Activated naive CD4-positive, alpha-beta T cell treated with anti-CD3 and anti-CD28 coated beads, Interleukin-2, amount 50 U/mL, for 24 hours (primary cell): ENCODE measurements at regions not wholly inside any gene's neighbourhood (a gene's known extent, or its start where the extent isn't known, plus 50 kb on each side); places are given as distances from the start of the nearest gene placed in this dataset.

ENCODE experiments used
- H3K27ac Mint-ChIP-seq: one replicate; pipeline ENCODE4 v1.8.0; 2021; ENCODE audit warnings: mild to moderate bottlenecking, mixed read lengths
- H3K27me3 Mint-ChIP-seq: one replicate; pipeline ENCODE4 v1.8.0; 2021; ENCODE audit warnings: mixed read lengths
- H3K36me3 Mint-ChIP-seq: one replicate; pipeline ENCODE4 v1.8.0; 2021; ENCODE audit warnings: mixed read lengths
- H3K4me1 Mint-ChIP-seq: one replicate; pipeline ENCODE4 v1.8.0; 2021; ENCODE audit warnings: mixed read lengths
- H3K4me3 Mint-ChIP-seq: one replicate; pipeline ENCODE4 v1.8.0; 2021; ENCODE audit warnings: mild to moderate bottlenecking, mixed read lengths
- H3K9me3 Mint-ChIP-seq: one replicate; pipeline ENCODE4 v1.8.0; 2021; ENCODE audit warnings: mixed read lengths

- Mint-ChIP-seq H3K27me3 (no peaks in the 10 kb centered on the region), H3K27ac (no peak overlapping the region), H3K36me3 (no peaks in the 10 kb centered on the region), H3K9me3 (no peaks in the 10 kb centered on the region), H3K4me1 (no peaks in the 10 kb centered on the region), H3K4me3 (no peak overlapping the region)
These were observed 126.0 kb upstream of the HDAC4 start for GRCh38 chr2:239526666-239527415.

DNA sequence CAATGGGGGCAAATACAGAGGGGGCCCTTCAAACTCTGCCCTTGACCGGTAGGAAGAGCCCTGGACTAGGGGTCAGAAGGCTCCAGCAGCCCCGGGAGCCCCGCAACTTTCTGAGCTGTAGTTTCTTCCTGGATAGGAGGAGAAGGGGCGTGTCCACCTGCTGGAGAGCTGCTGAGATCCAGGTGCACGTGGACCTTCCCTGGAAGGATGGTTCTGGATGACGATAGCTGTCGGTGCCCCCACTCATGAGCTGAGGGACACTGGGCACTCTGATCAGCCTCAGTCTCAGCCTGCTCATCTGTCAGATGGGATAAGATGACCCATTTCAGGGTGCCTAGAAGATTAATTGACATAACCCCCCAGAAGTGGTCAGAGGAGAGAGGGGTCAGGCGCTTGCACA lies 125.2 kb upstream of the HDAC4 start:
- H3K27ac Mint-ChIP-seq: no peak overlapping the region
- H3K4me1 Mint-ChIP-seq: no peaks in the 10 kb centered on the region
- H3K4me3 Mint-ChIP-seq: no peak overlapping the region
- no peaks in the 10 kb centered on the region for H3K27me3 Mint-ChIP-seq
- H3K9me3 Mint-ChIP-seq: no peaks in the 10 kb centered on the region
- H3K36me3 Mint-ChIP-seq: no peaks in the 10 kb centered on the region

DNA sequence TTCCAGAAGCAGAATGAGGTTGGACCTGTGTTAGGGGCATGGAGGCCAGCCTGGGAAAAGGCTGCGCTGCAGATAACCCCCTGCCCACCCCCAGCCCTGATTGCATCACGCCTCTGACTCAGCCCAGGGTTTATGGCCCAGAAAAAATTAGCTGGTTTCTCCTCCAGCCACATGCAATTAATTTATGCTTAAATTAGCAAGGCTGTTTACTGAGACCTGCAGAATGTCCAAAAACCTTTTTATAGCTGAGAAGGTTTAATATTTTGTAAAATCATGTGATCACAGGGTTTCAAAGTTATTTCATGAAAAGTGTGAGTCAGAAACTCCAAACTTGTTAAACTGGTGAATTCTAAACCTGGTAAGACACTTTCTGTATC lies 123.1 kb upstream of the HDAC4 start:
- Mint-ChIP-seq H3K36me3 (no peaks in the 10 kb centered on the region), H3K4me3 (no peak overlapping the region), H3K27me3 (peaks cover 1% of the 10 kb centered on the region), H3K4me1 (no peaks in the 10 kb centered on the region), H3K9me3 (no peaks in the 10 kb centered on the region), H3K27ac (no peak overlapping the region)

DNA sequence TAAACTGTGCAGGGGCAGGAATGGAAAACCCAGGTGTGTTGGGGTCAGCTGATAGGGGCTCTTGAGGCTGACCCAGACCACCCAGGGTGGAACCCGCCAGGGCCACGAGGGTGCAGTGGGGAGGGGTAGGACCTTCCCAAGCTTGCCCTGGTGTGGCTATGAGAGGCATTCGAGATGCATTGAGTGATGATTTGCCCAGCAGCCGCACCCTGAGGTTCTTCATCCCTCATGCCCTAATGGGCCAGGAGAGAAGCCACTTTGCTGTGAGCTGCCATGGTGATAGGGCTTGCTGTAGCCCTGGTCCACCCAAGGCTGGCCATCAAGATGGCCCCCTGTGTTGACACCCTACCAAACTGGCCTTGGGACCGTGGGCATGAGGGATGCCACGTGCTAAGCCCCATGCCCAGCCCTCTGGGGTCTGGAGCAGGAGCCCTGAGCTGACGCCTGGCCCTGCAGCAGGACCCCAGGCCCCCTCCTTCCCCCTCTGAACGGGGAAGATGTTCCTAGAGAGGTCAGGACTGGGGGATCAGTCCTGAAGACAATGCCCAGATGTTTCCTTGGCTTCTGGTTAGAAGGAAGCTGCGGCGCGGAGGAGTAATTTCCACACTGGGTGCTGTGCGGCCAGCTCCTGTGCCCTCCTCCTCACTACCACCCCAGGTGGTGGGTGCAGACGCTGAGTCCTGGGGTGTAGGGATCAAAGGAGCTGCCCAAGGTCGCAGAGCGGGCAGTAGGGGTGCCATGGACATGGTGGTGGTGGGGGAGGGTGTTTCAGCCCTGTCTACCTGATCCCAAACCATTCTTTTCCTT lies 122.5 kb upstream of the HDAC4 start:
- Mint-ChIP-seq H3K9me3 (no peaks in the 10 kb centered on the region), H3K4me1 (no peaks in the 10 kb centered on the region), H3K36me3 (no peaks in the 10 kb centered on the region), H3K4me3 (no peak overlapping the region), H3K27ac (no peak overlapping the region), H3K27me3 (peaks cover 1% of the 10 kb centered on the region)

DNA sequence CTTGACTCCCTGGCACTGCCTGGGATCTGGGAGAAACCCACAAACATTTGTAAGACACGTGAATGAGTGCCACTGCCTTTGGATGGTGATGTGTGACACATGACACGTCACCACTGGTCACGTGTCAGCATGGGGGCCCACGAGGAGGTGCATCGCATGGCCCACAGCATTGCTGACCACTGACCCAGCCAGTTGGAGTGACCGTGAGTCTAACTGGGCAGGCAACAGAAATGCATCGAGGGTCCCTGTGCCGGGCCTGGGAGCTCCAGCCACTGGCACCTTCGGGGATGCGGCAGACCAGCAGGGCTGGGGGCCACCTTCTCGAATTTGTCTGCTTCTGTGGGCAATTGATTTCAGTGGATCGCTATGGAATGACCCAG lies 121.9 kb upstream of the HDAC4 start:
- H3K36me3 Mint-ChIP-seq: no peaks in the 10 kb centered on the region
- H3K27me3 Mint-ChIP-seq: peaks cover 1% of the 10 kb centered on the region

GRCh38 chr2:239522002-239522739 lies 121.4 kb upstream of the HDAC4 start:
- H3K36me3 Mint-ChIP-seq: no peaks in the 10 kb centered on the region
- no peak overlapping the region for H3K4me3 Mint-ChIP-seq
- H3K9me3 Mint-ChIP-seq: no peaks in the 10 kb centered on the region
- no peak overlapping the region for H3K27ac Mint-ChIP-seq
- no peaks in the 10 kb centered on the region for H3K4me1 Mint-ChIP-seq
- peaks cover 1% of the 10 kb centered on the region for H3K27me3 Mint-ChIP-seq

More for the DNA sequence above, 121.9 kb upstream of the HDAC4 start:
- Mint-ChIP-seq H3K27ac (no peak overlapping the region), H3K4me1 (no peaks in the 10 kb centered on the region), H3K9me3 (no peaks in the 10 kb centered on the region), H3K4me3 (no peak overlapping the region)

GRCh38 chr2:239521518-239521815 lies 120.6 kb upstream of the HDAC4 start:
- Mint-ChIP-seq H3K27ac (no peak overlapping the region), H3K36me3 (no peaks in the 10 kb centered on the region), H3K27me3 (peaks cover 1% of the 10 kb centered on the region), H3K4me3 (no peak overlapping the region), H3K9me3 (no peaks in the 10 kb centered on the region), H3K4me1 (no peaks in the 10 kb centered on the region)

DNA sequence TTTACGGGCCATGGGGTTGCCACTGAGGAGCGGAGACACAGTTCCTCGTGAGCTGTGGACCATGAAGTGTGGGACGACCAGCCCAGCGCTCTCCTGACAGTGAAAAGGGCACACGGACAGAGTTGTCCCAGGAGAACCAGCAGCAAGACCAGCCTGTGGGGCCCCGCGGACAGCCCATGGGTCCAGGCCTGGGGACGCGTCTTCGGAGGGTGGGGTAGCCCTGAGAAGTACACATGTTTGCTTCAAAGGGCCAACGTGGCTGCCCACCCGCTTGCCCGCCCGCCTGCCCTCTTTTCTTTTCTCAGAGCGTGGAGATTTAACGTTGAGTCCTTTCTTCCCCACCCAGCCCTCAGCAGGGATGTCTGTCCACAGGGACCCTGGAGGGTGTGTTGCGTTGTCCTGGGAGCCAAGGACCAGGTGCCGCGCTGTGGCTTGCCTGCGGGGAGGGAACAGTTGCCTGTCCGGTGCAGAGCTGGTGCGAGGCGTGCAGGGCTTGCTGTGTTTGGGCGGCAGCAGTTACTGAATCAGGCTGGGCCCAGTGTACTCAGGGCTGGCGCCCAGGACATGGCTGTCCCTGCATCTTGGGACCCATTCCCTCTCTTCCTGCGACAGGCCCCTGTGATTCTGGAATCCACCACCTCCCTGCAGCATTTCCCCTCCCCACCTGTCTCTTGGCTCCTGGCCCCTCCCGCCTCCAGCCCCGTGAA lies 120.1 kb upstream of the HDAC4 start:
- H3K4me3 Mint-ChIP-seq: no peak overlapping the region
- peaks cover 1% of the 10 kb centered on the region for H3K27me3 Mint-ChIP-seq
- H3K4me1 Mint-ChIP-seq: no peaks in the 10 kb centered on the region
- no peaks in the 10 kb centered on the region for H3K9me3 Mint-ChIP-seq
- no peak overlapping the region for H3K27ac Mint-ChIP-seq
- H3K36me3 Mint-ChIP-seq: no peaks in the 10 kb centered on the region

- Mint-ChIP-seq H3K36me3 (no peaks in the 10 kb centered on the region), H3K4me1 (no peaks in the 10 kb centered on the region)
These were observed 119.2 kb upstream of the HDAC4 start for GRCh38 chr2:239519921-239520585.

DNA sequence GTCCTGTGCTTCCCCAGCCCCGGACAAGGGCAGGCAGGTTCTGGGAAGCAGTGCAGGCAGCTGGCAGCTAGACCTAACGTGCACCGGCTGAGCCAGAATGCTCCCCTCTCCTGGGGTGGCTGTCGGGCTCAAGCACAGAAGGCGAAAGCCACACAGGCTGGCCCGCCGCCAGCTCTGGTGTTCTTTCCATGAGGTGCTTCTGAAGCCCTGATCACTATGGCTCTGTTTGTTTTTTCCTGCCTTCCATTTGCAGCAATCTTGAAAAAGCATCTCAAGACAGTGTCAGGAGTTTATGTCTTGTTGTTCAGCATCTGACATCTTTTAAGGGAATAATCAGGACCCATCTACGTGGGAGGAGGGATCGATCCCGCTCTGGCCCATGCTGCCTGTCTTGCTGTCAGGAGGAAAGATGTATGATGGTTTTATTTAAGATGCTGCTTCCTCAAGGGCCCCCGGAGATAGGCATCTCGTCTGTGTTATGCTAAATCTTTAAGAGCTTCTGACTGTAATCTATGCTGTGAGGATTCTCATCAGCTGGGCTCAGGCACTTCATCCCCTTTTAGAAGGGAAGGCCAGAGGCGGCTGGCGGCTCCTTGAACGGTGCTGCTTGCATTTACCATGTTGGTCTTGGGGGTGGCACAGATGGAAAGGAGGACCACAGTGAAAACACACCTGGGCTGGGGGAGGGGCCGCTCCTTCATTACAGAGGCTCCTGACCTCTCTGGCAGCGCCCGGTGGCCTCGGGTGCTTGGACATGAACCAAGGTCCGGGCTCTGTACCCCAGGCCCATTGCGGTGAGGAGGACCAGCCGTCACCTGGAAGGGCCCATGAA lies 118.5 kb upstream of the HDAC4 start:
- Mint-ChIP-seq H3K9me3 (no peaks in the 10 kb centered on the region), H3K27me3 (peaks cover 1% of the 10 kb centered on the region), H3K4me3 (no peak overlapping the region), H3K4me1 (no peaks in the 10 kb centered on the region), H3K36me3 (no peaks in the 10 kb centered on the region), H3K27ac (no peak overlapping the region)

More at GRCh38 chr2:239519921-239520585, 119.2 kb upstream of the HDAC4 start:
- peaks cover 1% of the 10 kb centered on the region for H3K27me3 Mint-ChIP-seq
- no peak overlapping the region for H3K4me3 Mint-ChIP-seq
- no peaks in the 10 kb centered on the region for H3K9me3 Mint-ChIP-seq
- no peak overlapping the region for H3K27ac Mint-ChIP-seq

GRCh38 chr2:239518286-239519088 lies 117.7 kb upstream of the HDAC4 start:
- Mint-ChIP-seq H3K27ac (no peak overlapping the region), H3K9me3 (no peaks in the 10 kb centered on the region), H3K4me1 (no peaks in the 10 kb centered on the region), H3K4me3 (no peak overlapping the region), H3K27me3 (peaks cover 1% of the 10 kb centered on the region), H3K36me3 (no peaks in the 10 kb centered on the region)

DNA sequence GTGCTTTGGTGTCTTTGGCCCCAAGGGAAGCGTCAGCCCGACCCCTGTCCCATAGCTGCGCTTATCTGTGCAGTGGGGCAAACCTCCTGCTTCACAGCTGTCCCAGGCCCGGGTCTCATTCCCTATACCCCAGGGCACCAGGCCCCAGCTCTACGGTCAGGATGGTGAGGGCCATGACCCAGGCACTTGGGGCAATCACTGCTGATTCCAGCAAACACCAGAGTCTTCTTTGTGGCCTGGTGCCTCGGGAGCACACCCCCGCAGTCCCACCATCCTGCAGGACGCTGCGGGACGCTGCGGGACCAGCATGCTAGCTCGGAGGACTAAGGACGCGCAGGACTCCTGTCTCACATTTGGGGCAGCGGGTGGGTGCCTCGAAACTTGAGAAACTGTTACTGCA lies 116.9 kb upstream of the HDAC4 start:
- no peak overlapping the region for H3K27ac Mint-ChIP-seq
- no peak overlapping the region for H3K4me3 Mint-ChIP-seq
- no peaks in the 10 kb centered on the region for H3K36me3 Mint-ChIP-seq
- no peaks in the 10 kb centered on the region for H3K9me3 Mint-ChIP-seq
- H3K27me3 Mint-ChIP-seq: peaks cover 1% of the 10 kb centered on the region
- no peaks in the 10 kb centered on the region for H3K4me1 Mint-ChIP-seq

GRCh38 chr2:239516954-239517305 lies 116.1 kb upstream of the HDAC4 start:
- H3K9me3 Mint-ChIP-seq: no peaks in the 10 kb centered on the region
- no peaks in the 10 kb centered on the region for H3K4me1 Mint-ChIP-seq
- H3K27ac Mint-ChIP-seq: no peak overlapping the region
- no peaks in the 10 kb centered on the region for H3K36me3 Mint-ChIP-seq
- peaks cover 1% of the 10 kb centered on the region for H3K27me3 Mint-ChIP-seq
- no peak overlapping the region for H3K4me3 Mint-ChIP-seq
